OCI-LY1 (cell line): ENCODE measurements at regions not wholly inside any gene's neighbourhood (a gene's known extent, or its start where the extent isn't known, plus 50 kb on each side); places are given as distances from the start of the nearest gene placed in this dataset.

Experiments used
- EZH2 ChIP-seq: fragments of 200-600 bp; sonication (generic), shearing (Covaris generic); IDR thresholded peaks from 2 replicates; pipeline ENCODE4 v1.8.0; 2017; ENCODE audit warnings: borderline replicate concordance, mixed run types, mild to moderate bottlenecking, antibody characterized with exemption, low read length, moderate library complexity, mixed read lengths
- TF ChIP-seq, protein P1 (sequence below): fragments of 200-600 bp; sonication (generic), shearing (Covaris generic); IDR thresholded peaks from 2 replicates; pipeline ENCODE4 v1.5.1; 2017; ENCODE audit warnings: mild to moderate bottlenecking, antibody characterized with exemption, low read length, moderate library complexity, mixed read lengths

DNA sequence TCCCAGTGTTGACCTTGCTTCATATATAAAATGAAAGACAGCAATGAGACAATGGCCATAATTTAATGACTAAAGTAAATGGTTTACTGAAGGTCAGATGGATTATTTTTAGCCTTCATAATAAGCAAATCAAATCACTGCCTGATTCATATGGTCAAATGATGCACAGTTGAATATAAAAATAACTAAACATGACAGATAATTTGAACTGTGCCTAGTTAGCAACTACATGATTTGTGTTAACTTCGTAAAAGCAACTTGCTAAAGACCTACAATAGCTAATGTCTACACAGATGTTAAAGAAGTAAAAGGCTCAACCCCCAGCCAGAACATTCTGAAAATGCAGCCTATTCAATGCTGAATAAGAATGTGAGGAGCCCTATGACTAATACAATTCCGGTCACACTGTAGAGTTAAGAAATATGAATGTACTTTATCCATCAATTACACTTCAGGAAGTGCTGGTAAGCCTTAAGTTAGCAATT is 590.8 kb upstream of the CDH2 start:
- TF ChIP-seq, protein P1, sequence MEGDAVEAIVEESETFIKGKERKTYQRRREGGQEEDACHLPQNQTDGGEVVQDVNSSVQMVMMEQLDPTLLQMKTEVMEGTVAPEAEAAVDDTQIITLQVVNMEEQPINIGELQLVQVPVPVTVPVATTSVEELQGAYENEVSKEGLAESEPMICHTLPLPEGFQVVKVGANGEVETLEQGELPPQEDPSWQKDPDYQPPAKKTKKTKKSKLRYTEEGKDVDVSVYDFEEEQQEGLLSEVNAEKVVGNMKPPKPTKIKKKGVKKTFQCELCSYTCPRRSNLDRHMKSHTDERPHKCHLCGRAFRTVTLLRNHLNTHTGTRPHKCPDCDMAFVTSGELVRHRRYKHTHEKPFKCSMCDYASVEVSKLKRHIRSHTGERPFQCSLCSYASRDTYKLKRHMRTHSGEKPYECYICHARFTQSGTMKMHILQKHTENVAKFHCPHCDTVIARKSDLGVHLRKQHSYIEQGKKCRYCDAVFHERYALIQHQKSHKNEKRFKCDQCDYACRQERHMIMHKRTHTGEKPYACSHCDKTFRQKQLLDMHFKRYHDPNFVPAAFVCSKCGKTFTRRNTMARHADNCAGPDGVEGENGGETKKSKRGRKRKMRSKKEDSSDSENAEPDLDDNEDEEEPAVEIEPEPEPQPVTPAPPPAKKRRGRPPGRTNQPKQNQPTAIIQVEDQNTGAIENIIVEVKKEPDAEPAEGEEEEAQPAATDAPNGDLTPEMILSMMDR: no peak
- TF ChIP-seq EZH2: no peak
